ENCODE measurements at regions not wholly inside any gene's neighbourhood (a gene's known extent, or its start where the extent isn't known, plus 50 kb on each side); places are given as distances from the start of the nearest gene placed in this dataset.

DNA sequence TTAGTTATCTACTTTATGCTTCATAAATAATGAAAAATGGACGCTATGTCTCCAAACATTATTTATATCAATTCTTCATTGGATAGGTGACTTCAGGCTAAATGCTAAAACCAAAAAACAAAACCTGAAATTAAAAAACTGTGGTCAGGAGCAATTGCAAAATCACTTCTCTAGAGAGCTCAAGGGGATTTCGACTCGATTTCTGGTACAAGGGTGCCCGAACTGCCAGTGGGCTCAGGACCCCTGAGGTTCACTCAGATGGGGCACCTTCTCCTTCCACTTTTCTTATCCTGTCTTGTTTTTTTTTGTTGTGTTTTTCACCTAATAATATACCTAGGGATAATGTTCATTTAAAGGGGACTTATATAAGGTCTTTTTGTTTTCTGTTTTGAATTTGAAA is 65.8 kb upstream of the CELF4 start:
- no TSS peak for BruUV-seq (replicated peaks)
- no peaks in the 10 kb centered on the region for H3K36me3 ChIP-seq (ENCODE audit: control insufficient read depth in 2 of 2, extremely low read depth in 1 of 2, insufficient read depth in 2 of 2, low read length in 2 of 2)
- H3K79me2 ChIP-seq (ENCODE audit: control insufficient read depth, insufficient read depth, low read length), result no peaks in the 10 kb centered on the region
- no peaks in the 10 kb centered on the region for H3K4me1 ChIP-seq (ENCODE audit: control insufficient read depth, extremely low read depth, insufficient read depth, low read length)
- peaks cover 6% of the 10 kb centered on the region for H3K9me3 ChIP-seq (replicated peaks; ENCODE audit: control insufficient read depth, insufficient read depth, low read length)
- CTCF ChIA-PET, result no interaction called here
- no peak for FAIRE-seq
- no peak overlapping the region for H3K4me2 ChIP-seq (ENCODE audit: insufficient read depth, low read length)
- intact Hi-C loops (cut with micrococcal nuclease) (no loop called here), dilution Hi-C loops (cut with MboI; ENCODE audit: extremely low pct_ligation_motif_present, low sequenced_read_pairs) (no loop called here)
- DNase-seq (ENCODE audit: low read depth, low spot score), result no peak
- H4K20me1 ChIP-seq (replicated peaks; ENCODE audit: control insufficient read depth, extremely low read depth, insufficient read depth, low read length), result no peaks in the 10 kb centered on the region
- TF ChIP-seq POLR2A (IDR thresholded peaks at IDR 0.05; ENCODE audit: low read depth, low read length) (no peak), EZH2 (IDR thresholded peaks at IDR 0.05; ENCODE audit: borderline replicate concordance, low read depth, low read length, severe bottlenecking) (no peak), FOS (IDR thresholded peaks at IDR 0.05; ENCODE audit: borderline replicate concordance, insufficient read depth, low read length) (no peak), CTCF (IDR thresholded peaks at IDR 0.05; ENCODE audit: extremely low read depth in 1 of 2, insufficient read depth in 1 of 2, low read depth in 1 of 2, low read length in 2 of 2) (no peak), POLR2AphosphoS5 (IDR thresholded peaks at IDR 0.05; ENCODE audit: insufficient read depth, low read depth, low read length) (no peak), MAX (IDR thresholded peaks at IDR 0.05; ENCODE audit: insufficient read depth, insufficient read length) (no peak)
- POLR2A ChIA-PET, result no interaction called here
- H3K27me3 ChIP-seq (ENCODE audit: control insufficient read depth in 2 of 2, insufficient read depth in 2 of 2, low read length in 2 of 2), result no peaks in the 10 kb centered on the region
- no peak overlapping the region for H3K27ac ChIP-seq (ENCODE audit: insufficient read depth, low read depth, low read length)
- no peak overlapping the region for H2AFZ ChIP-seq (ENCODE audit: low read depth, low read length)
- no peak overlapping the region for H3K4me3 ChIP-seq (replicated peaks in 1 of 3; ENCODE audit: insufficient read depth in 1 of 3, low read depth in 1 of 3, low read length in 3 of 3)
- no peaks in the 10 kb centered on the region for H3K9me1 ChIP-seq (replicated peaks; ENCODE audit: control insufficient read depth, extremely low read depth, insufficient read depth, low read length)
- H3K9ac ChIP-seq (replicated peaks; ENCODE audit: extremely low read depth, insufficient read depth, low read length), result no peak overlapping the region

DNA sequence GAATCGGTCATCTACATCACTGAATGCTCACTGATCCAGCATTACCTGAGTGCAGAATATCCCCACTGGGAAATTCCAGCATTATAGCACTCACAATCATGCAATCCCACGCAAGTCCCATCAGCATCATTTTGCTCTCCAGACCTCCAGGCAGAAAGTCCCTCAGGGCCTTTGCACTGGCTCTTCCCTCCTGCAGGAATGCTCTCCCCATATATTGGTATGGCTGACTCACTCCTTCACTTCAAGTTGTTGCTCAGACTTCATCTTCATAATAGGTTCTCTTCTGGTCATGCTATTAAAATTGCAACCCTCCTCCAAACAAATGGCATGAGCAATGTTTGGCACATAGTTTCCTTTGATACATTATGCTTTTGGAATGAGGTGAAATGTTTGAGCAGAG is 64.7 kb upstream of the CELF4 start:
- no peak for DNase-seq (ENCODE audit: low read depth, low spot score)
- TF ChIP-seq CTCF (IDR thresholded peaks at IDR 0.05; ENCODE audit: extremely low read depth in 1 of 2, insufficient read depth in 1 of 2, low read depth in 1 of 2, low read length in 2 of 2), result no peak
- no peak for TF ChIP-seq GATA2 (IDR thresholded peaks at IDR 0.05; ENCODE audit: insufficient read depth, insufficient read length, low read depth, low read length)
- TF ChIP-seq POLR2AphosphoS5 (IDR thresholded peaks at IDR 0.05; ENCODE audit: insufficient read depth, low read depth, low read length), result no peak
- TF ChIP-seq MYC (IDR thresholded peaks at IDR 0.05; ENCODE audit: low read depth, low read length), result no peak
- no peak for TF ChIP-seq MAX (IDR thresholded peaks at IDR 0.05; ENCODE audit: insufficient read depth, insufficient read length)
- TF ChIP-seq EZH2 (IDR thresholded peaks at IDR 0.05; ENCODE audit: borderline replicate concordance, low read depth, low read length, severe bottlenecking), result no peak
- TF ChIP-seq POLR2A (IDR thresholded peaks at IDR 0.05; ENCODE audit: low read depth, low read length), result no peak
- no peak for TF ChIP-seq JUN (IDR thresholded peaks at IDR 0.05; ENCODE audit: borderline replicate concordance, insufficient read depth, insufficient read length, low read depth)
- no peak for TF ChIP-seq FOS (IDR thresholded peaks at IDR 0.05; ENCODE audit: borderline replicate concordance, insufficient read depth, low read length)
- H3K9me3 ChIP-seq (replicated peaks; ENCODE audit: control insufficient read depth, insufficient read depth, low read length), result peaks cover 6% of the 10 kb centered on the region
- H4K20me1 ChIP-seq (replicated peaks; ENCODE audit: control insufficient read depth, extremely low read depth, insufficient read depth, low read length), result no peaks in the 10 kb centered on the region
- no peak for FAIRE-seq
- H3K4me1 ChIP-seq (ENCODE audit: control insufficient read depth, extremely low read depth, insufficient read depth, low read length), result no peaks in the 10 kb centered on the region
- no TSS peak for BruUV-seq (replicated peaks)
- no peaks in the 10 kb centered on the region for H3K79me2 ChIP-seq (ENCODE audit: control insufficient read depth, insufficient read depth, low read length)
- H3K27me3 ChIP-seq (ENCODE audit: control insufficient read depth in 2 of 2, insufficient read depth in 2 of 2, low read length in 2 of 2), result no peaks in the 10 kb centered on the region
- no peaks in the 10 kb centered on the region for H3K9me1 ChIP-seq (replicated peaks; ENCODE audit: control insufficient read depth, extremely low read depth, insufficient read depth, low read length)
- no peak overlapping the region for H2AFZ ChIP-seq (ENCODE audit: low read depth, low read length)
- CTCF ChIA-PET, result no interaction called here
- no peaks in the 10 kb centered on the region for H3K36me3 ChIP-seq (ENCODE audit: control insufficient read depth in 2 of 2, extremely low read depth in 1 of 2, insufficient read depth in 2 of 2, low read length in 2 of 2)
- no peak overlapping the region for H3K4me3 ChIP-seq (replicated peaks in 1 of 3; ENCODE audit: insufficient read depth in 1 of 3, low read depth in 1 of 3, low read length in 3 of 3)
- intact Hi-C loops (cut with micrococcal nuclease), result no loop called here
- H3K9ac ChIP-seq (replicated peaks; ENCODE audit: extremely low read depth, insufficient read depth, low read length), result no peak overlapping the region
- POLR2A ChIA-PET, result no interaction called here
- dilution Hi-C loops (cut with MboI; ENCODE audit: extremely low pct_ligation_motif_present, low sequenced_read_pairs), result no loop called here
- no peak overlapping the region for H3K4me2 ChIP-seq (ENCODE audit: insufficient read depth, low read length)
- H3K27ac ChIP-seq (ENCODE audit: insufficient read depth, low read depth, low read length), result no peak overlapping the region

All from endothelial cell of umbilical vein (primary cell).